ENCODE measurements at regions not wholly inside any gene's neighbourhood (a gene's known extent, or its start where the extent isn't known, plus 50 kb on each side); places are given as distances from the start of the nearest gene placed in this dataset.

DNA sequence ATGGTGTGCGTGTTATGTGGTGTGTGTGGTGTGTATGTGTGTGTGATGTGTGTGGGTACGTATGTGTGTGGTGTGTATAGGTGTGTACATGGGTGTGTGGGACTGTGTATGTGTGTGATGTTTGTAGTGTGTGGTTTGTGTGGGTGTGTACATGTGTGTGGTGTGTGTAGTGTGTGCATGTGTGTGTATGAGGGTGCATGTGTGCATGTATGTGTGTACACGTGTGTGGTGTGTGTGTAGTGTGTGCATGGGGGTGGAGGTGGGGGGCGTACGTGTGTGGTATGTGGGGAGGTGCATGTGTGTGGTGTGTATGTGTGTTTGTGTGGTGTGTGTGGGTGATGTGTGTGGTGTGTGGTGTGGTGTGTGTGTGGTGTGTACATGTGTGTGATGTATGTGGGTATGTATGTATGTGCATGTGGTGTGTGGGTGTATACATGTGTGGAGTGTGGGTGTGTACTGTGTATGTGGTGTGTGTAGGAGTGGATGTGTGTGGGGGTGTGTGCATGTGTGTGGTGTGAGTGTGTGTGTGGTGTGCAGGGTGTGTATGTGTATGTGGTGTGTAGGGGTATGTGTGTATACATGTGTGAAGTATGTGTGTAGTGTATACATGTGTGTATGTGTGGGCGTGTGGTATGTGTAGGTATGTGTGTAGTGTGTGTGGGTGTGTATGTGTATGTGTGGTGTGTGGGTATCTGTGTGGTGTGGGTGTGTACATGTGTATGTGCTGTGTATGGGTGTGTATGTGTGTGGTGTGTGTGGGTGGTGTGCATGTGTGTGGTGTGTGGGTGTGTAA, 119.8 kb upstream of the GSC start:
- Histone ChIP-seq H3K27ac (ENCODE audit: low read depth, low read length, poor library complexity, severe bottlenecking) (no peak overlapping the region), H3K4me2 (ENCODE audit: low read length) (no peak overlapping the region), H3K36me3 (ENCODE audit: insufficient read depth, low read length) (no peaks in the 10 kb centered on the region), H3K4me3 (ENCODE audit: low read depth, low read length, poor library complexity, severe bottlenecking) (no peak overlapping the region), H4K20me1 (ENCODE audit: insufficient read depth, low read length) (no peaks in the 10 kb centered on the region), H3K79me2 (ENCODE audit: insufficient read depth, low read depth, low read length) (no peaks in the 10 kb centered on the region), H3K4me1 (ENCODE audit: insufficient read depth, low read length, poor library complexity, severe bottlenecking) (no peaks in the 10 kb centered on the region), H3K9me3 (ENCODE audit: low read length) (peaks cover 6% of the 10 kb centered on the region; the same call in 1 of the 2 replicates), H2AFZ (ENCODE audit: low read length) (no peak overlapping the region), H3K9me2 (ENCODE audit: insufficient read depth, low read length) (no peaks in the 10 kb centered on the region)
- no peak for TF ChIP-seq EZH2phosphoT487 (IDR thresholded peaks at IDR 0.05; ENCODE audit: borderline replicate concordance, low read depth, low read length)
- TF ChIP-seq, protein P1, sequence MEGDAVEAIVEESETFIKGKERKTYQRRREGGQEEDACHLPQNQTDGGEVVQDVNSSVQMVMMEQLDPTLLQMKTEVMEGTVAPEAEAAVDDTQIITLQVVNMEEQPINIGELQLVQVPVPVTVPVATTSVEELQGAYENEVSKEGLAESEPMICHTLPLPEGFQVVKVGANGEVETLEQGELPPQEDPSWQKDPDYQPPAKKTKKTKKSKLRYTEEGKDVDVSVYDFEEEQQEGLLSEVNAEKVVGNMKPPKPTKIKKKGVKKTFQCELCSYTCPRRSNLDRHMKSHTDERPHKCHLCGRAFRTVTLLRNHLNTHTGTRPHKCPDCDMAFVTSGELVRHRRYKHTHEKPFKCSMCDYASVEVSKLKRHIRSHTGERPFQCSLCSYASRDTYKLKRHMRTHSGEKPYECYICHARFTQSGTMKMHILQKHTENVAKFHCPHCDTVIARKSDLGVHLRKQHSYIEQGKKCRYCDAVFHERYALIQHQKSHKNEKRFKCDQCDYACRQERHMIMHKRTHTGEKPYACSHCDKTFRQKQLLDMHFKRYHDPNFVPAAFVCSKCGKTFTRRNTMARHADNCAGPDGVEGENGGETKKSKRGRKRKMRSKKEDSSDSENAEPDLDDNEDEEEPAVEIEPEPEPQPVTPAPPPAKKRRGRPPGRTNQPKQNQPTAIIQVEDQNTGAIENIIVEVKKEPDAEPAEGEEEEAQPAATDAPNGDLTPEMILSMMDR (conservative IDR thresholded peaks at IDR 0.05; ENCODE audit: low read length), result no peak
- no TSS peak for BruUV-seq (replicated peaks)
- intact Hi-C loops (cut with micrococcal nuclease; ENCODE audit: unreplicated experiment), result no loop called here
- no peak for DNase-seq (ENCODE audit: low spot score)
- CTCF ChIA-PET (ENCODE audit: unreplicated experiment), result no interaction called here
- POLR2A ChIA-PET, result no interaction called here

DNA sequence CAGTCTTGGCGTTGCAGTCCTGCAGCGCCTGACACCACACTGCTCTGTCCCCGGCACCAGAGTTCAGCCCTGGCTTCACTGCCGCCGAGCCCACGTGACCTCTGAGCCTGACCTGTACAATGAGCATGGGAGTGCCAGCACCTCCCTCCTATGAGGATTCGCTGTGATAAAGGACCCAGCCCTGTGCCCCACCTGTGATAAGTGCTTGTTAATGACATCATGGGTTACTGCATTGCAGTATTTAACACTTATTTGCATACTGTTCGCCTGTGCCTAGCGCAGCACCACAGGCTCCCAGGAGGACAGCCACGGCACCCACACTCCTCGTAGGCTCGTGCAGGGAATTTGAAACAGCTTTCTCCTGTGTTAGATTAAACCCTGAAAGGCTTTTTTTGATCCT, 118.2 kb upstream of the GSC start:
- Histone ChIP-seq H2AFZ (ENCODE audit: low read length) (no peak overlapping the region), H3K9me3 (ENCODE audit: low read length) (peaks cover 6% of the 10 kb centered on the region; the same call in 1 of the 2 replicates), H3K9me2 (ENCODE audit: insufficient read depth, low read length) (no peaks in the 10 kb centered on the region), H3K36me3 (ENCODE audit: insufficient read depth, low read length) (no peaks in the 10 kb centered on the region), H3K4me2 (ENCODE audit: low read length) (no peak overlapping the region), H3K4me1 (ENCODE audit: insufficient read depth, low read length, poor library complexity, severe bottlenecking) (no peaks in the 10 kb centered on the region), H4K20me1 (ENCODE audit: insufficient read depth, low read length) (no peaks in the 10 kb centered on the region), H3K4me3 (ENCODE audit: low read depth, low read length, poor library complexity, severe bottlenecking) (no peak overlapping the region), H3K79me2 (ENCODE audit: insufficient read depth, low read depth, low read length) (no peaks in the 10 kb centered on the region), H3K27ac (ENCODE audit: low read depth, low read length, poor library complexity, severe bottlenecking) (no peak overlapping the region)
- ChIA-PET CTCF (ENCODE audit: unreplicated experiment) (no interaction called here), POLR2A (no interaction called here)
- TF ChIP-seq, protein P1 (conservative IDR thresholded peaks at IDR 0.05; ENCODE audit: low read length), result no peak
- no peak for TF ChIP-seq EZH2phosphoT487 (IDR thresholded peaks at IDR 0.05; ENCODE audit: borderline replicate concordance, low read depth, low read length)
- no TSS peak for BruUV-seq (replicated peaks)
- intact Hi-C loops (cut with micrococcal nuclease; ENCODE audit: unreplicated experiment), result no loop called here
- DNase-seq (ENCODE audit: low spot score), result no peak

DNA sequence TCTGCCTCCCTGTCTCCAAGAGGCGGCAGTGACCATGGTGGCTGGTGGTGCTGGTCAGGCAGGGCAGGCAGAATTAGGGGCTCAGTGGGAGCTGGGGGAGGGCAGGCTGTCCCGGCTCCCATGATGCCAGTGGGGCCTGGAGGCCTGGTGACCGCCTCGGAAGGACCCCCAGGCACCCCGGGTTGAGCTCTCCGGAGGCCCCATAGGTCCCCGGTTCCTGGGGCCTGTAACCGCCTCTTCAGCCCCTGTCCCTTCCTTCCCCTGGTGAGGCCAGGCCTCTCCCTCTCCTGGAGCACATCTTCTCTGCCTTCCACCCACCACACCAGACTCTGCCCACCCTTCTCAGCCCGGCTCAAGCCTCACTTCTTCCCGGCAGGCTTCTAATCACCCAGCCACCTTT, 117.7 kb upstream of the GSC start:
- no peak for DNase-seq (ENCODE audit: low spot score)
- intact Hi-C loops (cut with micrococcal nuclease; ENCODE audit: unreplicated experiment), result no loop called here
- no peak overlapping the region for H3K27ac ChIP-seq (ENCODE audit: low read depth, low read length, poor library complexity, severe bottlenecking)

More for the DNA sequence above, 117.7 kb upstream of the GSC start:
- Histone ChIP-seq H3K4me1 (ENCODE audit: insufficient read depth, low read length, poor library complexity, severe bottlenecking) (no peaks in the 10 kb centered on the region), H3K9me3 (ENCODE audit: low read length) (peaks cover 6% of the 10 kb centered on the region; the same call in 1 of the 2 replicates), H4K20me1 (ENCODE audit: insufficient read depth, low read length) (no peaks in the 10 kb centered on the region), H2AFZ (ENCODE audit: low read length) (no peak overlapping the region), H3K4me2 (ENCODE audit: low read length) (no peak overlapping the region), H3K9me2 (ENCODE audit: insufficient read depth, low read length) (no peaks in the 10 kb centered on the region), H3K4me3 (ENCODE audit: low read depth, low read length, poor library complexity, severe bottlenecking) (no peak overlapping the region), H3K36me3 (ENCODE audit: insufficient read depth, low read length) (no peaks in the 10 kb centered on the region), H3K79me2 (ENCODE audit: insufficient read depth, low read depth, low read length) (no peaks in the 10 kb centered on the region)
- TF ChIP-seq, protein P1 (conservative IDR thresholded peaks at IDR 0.05; ENCODE audit: low read length), result no peak
- BruUV-seq (replicated peaks), result no TSS peak
- CTCF ChIA-PET (ENCODE audit: unreplicated experiment), result no interaction called here
- POLR2A ChIA-PET, result no interaction called here

Measured in OCI-LY7 (cell line).